K562 (cell line): ENCODE measurements at regions not wholly inside any gene's neighbourhood (a gene's known extent, or its start where the extent isn't known, plus 50 kb on each side); places are given as distances from the start of the nearest gene placed in this dataset.

Experiments used
- ATAC-seq: fragments of 200-7000 bp; cut with Tn5 transposase; 3 replicates; pipeline ENCODE4 v1.9.1; 2020; ENCODE audit warnings: moderate library complexity
- BruUV-seq: library from RNA; stranded (reverse); fragments of 400-500 nt; replicated peaks from 2 replicates; lab custom pipeline; 2021; lab: Mats Ljungman, UMichigan
- CTCF ChIA-PET: fragments of 300-600 bp; formaldehyde crosslinking; extraction: SDS; loops from one replicate; lab custom pipeline; 2021; ENCODE audit warnings: low intra/inter-chr PET ratio; lab: Yijun Ruan, JAX
- POLR2A ChIA-PET: fragments of 300-600, 350-650 bp; sonication (Branson Sonifier 250); formaldehyde crosslinking; extraction: SDS; loops from one replicate; lab custom pipeline; 2021; ENCODE audit warnings: antibody characterized with exemption, inconsistent platforms; lab: Yijun Ruan, JAX
- DNase-seq, 4 experiments: peaks; one replicate each; pipeline versions ENCODE4 v3.0.0 to v3.0.0-alpha.2; 2011 to 2018; ENCODE audit warnings: low spot score in 3 of 4, mixed read lengths in 3 of 4; ENCODE audit errors: extremely low read depth in 1 of 4
- FAIRE-seq: peaks from 2 replicates; lab custom pipeline; 2011; peaks lifted over from hg19 to GRCh38; lab: Jason Lieb, UNC
- H2AFZ ChIP-seq: 2 replicates; pipeline ENCODE4 v1.6.0; 2011; ENCODE audit warnings: low read depth, low read length, control low read depth, inconsistent platforms
- H3K27ac ChIP-seq: fragments of 200-600 bp; 3 replicates; pipeline ENCODE4 v1.8.0; 2011; ENCODE audit warnings: low read depth, mild to moderate bottlenecking, control low read depth, inconsistent platforms, low read length, moderate library complexity, mixed read lengths; ENCODE audit errors: extremely low read depth
- H3K27me3 ChIP-seq, 2 experiments: fragments of 300-600 bp in 1 of 2; 2 replicates in 1 of 2; 3 replicates in 1 of 2; pipeline versions ENCODE4 v1.6.0 to v1.8.0; 2011; ENCODE audit warnings: inconsistent platforms in 2 of 2, low read length in 2 of 2, mild to moderate bottlenecking in 1 of 2, mixed read lengths in 1 of 2, moderate library complexity in 1 of 2; ENCODE audit not compliant: control insufficient read depth in 2 of 2, insufficient read depth in 2 of 2
- H3K36me3 ChIP-seq: fragments of 300-600 bp; 3 replicates; pipeline ENCODE4 v1.8.0; 2011; ENCODE audit warnings: mild to moderate bottlenecking, low read length, inconsistent platforms; ENCODE audit not compliant: control insufficient read depth, insufficient read depth
- H3K4me1 ChIP-seq, 2 experiments: fragments of 200-600 bp in 1 of 2; replicated peaks in 1 of 2; 2 replicates in 1 of 2; 3 replicates in 1 of 2; pipeline versions ENCODE4 v1.5.1 to v1.8.0; 2011; ENCODE audit warnings: inconsistent platforms in 2 of 2, low read length in 2 of 2, mild to moderate bottlenecking in 1 of 2, mixed read lengths in 1 of 2, moderate library complexity in 1 of 2; ENCODE audit not compliant: control insufficient read depth in 2 of 2, insufficient read depth in 2 of 2
- H3K4me2 ChIP-seq: 2 replicates; pipeline ENCODE4 v1.6.1; 2011; ENCODE audit warnings: low read length, control low read depth, inconsistent platforms, mixed read lengths; ENCODE audit not compliant: insufficient read depth
- H3K4me3 ChIP-seq: fragments of 200-600 bp; sonication (generic), shearing (Covaris generic); 2 replicates; pipeline ENCODE4 v1.5.1; 2016; ENCODE audit warnings: control low read depth, inconsistent platforms
- H3K79me2 ChIP-seq: fragments of 200-600 bp; 3 replicates; pipeline ENCODE4 v1.8.0; 2011; ENCODE audit warnings: low read length, inconsistent platforms; ENCODE audit not compliant: control insufficient read depth, insufficient read depth
- H3K9ac ChIP-seq, 2 experiments: 2 replicates each; pipeline versions ENCODE4 v1.6.0 to v1.6.1; 2011; ENCODE audit warnings: low read depth in 2 of 2, low read length in 2 of 2, control low read depth in 1 of 2, inconsistent platforms in 1 of 2, mild to moderate bottlenecking in 1 of 2, mixed read lengths in 1 of 2; ENCODE audit not compliant: insufficient read depth in 1 of 2
- H3K9me1 ChIP-seq: one replicate; pipeline ENCODE4 v1.6.0; 2011; ENCODE audit warnings: inconsistent platforms, mild to moderate bottlenecking, low read length, moderate library complexity; ENCODE audit not compliant: control insufficient read depth, insufficient read depth
- H3K9me3 ChIP-seq: replicated peaks from 2 replicates; pipeline ENCODE4 v1.5.1; 2011; ENCODE audit warnings: low read depth, low read length, inconsistent platforms; ENCODE audit not compliant: control insufficient read depth, insufficient read depth
- H4K20me1 ChIP-seq: replicated peaks from 2 replicates; pipeline ENCODE4 v1.6.1; 2011; ENCODE audit warnings: low read length, inconsistent platforms, mixed read lengths; ENCODE audit not compliant: control insufficient read depth, insufficient read depth
- HDAC1 ChIP-seq, 2 experiments: fragments of 450-650 bp; IDR thresholded peaks; 2 replicates each; pipeline ENCODE4 v1.6.1; 2016 to 2017; ENCODE audit warnings: inconsistent platforms in 1 of 2, mild to moderate bottlenecking in 1 of 2, moderate library complexity in 1 of 2
- JUNB ChIP-seq: fragments of 450-650 bp; formaldehyde crosslinking; conservative IDR thresholded peaks from 2 replicates; pipeline ENCODE4 v1.4.0; 2020; ENCODE audit warnings: mild to moderate bottlenecking
- MAFK ChIP-seq: IDR thresholded peaks from 2 replicates; pipeline ENCODE4 v1.6.1; 2011; ENCODE audit warnings: low read length, improper control_type of control experiment
- RBM17 ChIP-seq: fragments of 200-400 bp; formaldehyde crosslinking; IDR thresholded peaks from 2 replicates; pipeline ENCODE4 v1.6.1; 2017; ENCODE audit warnings: low read depth, mild to moderate bottlenecking, low read length, borderline replicate concordance
- RCOR1 ChIP-seq, 2 experiments: IDR thresholded peaks; 2 replicates each; pipeline ENCODE4 v1.6.1; 2012; ENCODE audit warnings: low read depth in 2 of 2, low read length in 2 of 2, borderline replicate concordance in 1 of 2, improper control_type of control experiment in 1 of 2
- U2AF1 ChIP-seq: fragments of 200-400 bp; formaldehyde crosslinking; optimal IDR thresholded peaks from 2 replicates; pipeline ENCODE3; 2017; ENCODE audit warnings: mild to moderate bottlenecking, low read depth, low read length, moderate library complexity
- YY1 ChIP-seq, 3 experiments: IDR thresholded peaks; 2 replicates each; pipeline ENCODE4 v1.6.1; 2011; ENCODE audit warnings: low read length in 2 of 3, mild to moderate bottlenecking in 2 of 3, moderate library complexity in 2 of 3, borderline replicate concordance in 1 of 3, control low read depth in 1 of 3, low read depth in 1 of 3; ENCODE audit not compliant: insufficient read depth in 3 of 3, insufficient replicate concordance in 2 of 3, control insufficient read depth in 1 of 3, insufficient read length in 1 of 3; ENCODE audit errors: extremely low read depth in 1 of 3
- ZNF133 ChIP-seq: fragments of 250-450 bp; sonication (Bioruptor Pico); IDR thresholded peaks from 2 replicates; pipeline ENCODE4 v1.4.0; 2020; ENCODE audit warnings: mild to moderate bottlenecking
- ZNF212 ChIP-seq: fragments of 450-650 bp; formaldehyde crosslinking; IDR thresholded peaks from 2 replicates; pipeline ENCODE4 v1.4.0; 2020; ENCODE audit warnings: mild to moderate bottlenecking
- ZNF696 ChIP-seq: fragments of 250-450 bp; sonication (Bioruptor Pico); conservative IDR thresholded peaks from 2 replicates; pipeline ENCODE4 v1.4.0; 2020; ENCODE audit warnings: mild to moderate bottlenecking, moderate library complexity
- WGBS: fragments of 100-300 bp; shearing (Covaris generic); methylation state at CpG from one replicate; pipeline ENCODE4 v1.1.6; 2016; ENCODE audit warnings: low coverage, mixed read lengths; ENCODE audit not compliant: insufficient coverage; ENCODE audit errors: missing lambda C conversion rate; 5-methylcytosine and 5-hydroxymethylcytosine counted together
- in situ Hi-C: fragments of 300-500 bp; cut with MboI; formaldehyde crosslinking; loops from 4 replicates; pipeline ENCODE4 v1.15.0; 2018; ENCODE audit warnings: inconsistent platforms, mixed read lengths
- intact Hi-C: fragments of 100-400 bp; cut with micrococcal nuclease; formaldehyde crosslinking; loops from 2 replicates; pipeline ENCODE4 v1.14.2; 2022
- TF ChIP-seq, protein P1 (sequence below): sonication (generic); formaldehyde crosslinking; IDR thresholded peaks from 2 replicates; pipeline ENCODE4 v1.8.0; 2022; ENCODE audit warnings: mild to moderate bottlenecking, missing genetic modification reagents

DNA sequence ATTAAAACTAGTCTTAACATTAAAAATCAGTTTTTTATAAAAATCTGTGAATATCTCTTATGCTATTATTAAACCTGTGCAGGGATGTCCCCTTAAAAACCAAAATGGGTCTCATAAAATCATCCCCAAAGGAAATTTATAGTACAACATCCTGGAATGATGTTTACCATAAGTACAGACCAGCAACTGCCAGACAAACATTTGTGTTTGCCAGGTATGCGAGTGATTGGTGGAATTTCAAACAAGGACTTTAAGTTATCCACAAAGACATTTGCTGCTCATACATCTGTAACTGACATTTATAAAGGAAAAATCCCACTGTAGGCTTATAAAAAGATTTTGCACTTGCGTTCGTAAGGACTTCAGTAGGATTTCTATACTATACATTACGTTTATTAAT lies 1375.4 kb upstream of the WWC1 start:
- POLR2A ChIA-PET: no interaction called here
- Histone ChIP-seq H3K9me3 (no peaks in the 10 kb centered on the region; the same call in 1 of the 2 replicates), H3K4me1 (no peaks in the 10 kb centered on the region), H3K27me3 (no peaks in the 10 kb centered on the region), H3K9ac (no peak overlapping the region), H4K20me1 (no peaks in the 10 kb centered on the region), H3K27ac (no peak overlapping the region), H3K79me2 (no peaks in the 10 kb centered on the region), H3K9me1 (no peaks in the 10 kb centered on the region), H3K4me3 (no peak overlapping the region), H3K4me2 (no peak overlapping the region), H2AFZ (no peak overlapping the region), H3K36me3 (no peaks in the 10 kb centered on the region)
- no peak for FAIRE-seq
- BruUV-seq: no TSS peak
- CTCF ChIA-PET: no interaction called here
- no peak for ATAC-seq
- DNase-seq: no peak
- TF ChIP-seq, protein P1, sequence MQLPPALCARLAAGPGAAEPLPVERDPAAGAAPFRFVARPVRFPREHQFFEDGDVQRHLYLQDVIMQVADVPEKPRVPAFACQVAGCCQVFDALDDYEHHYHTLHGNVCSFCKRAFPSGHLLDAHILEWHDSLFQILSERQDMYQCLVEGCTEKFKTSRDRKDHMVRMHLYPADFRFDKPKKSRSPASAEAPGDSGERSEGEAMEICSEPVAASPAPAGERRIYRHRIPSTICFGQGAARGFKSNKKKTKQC: no peak
- TF ChIP-seq ZNF696 (CRISPR knock-in tag): no peak
- no peak for TF ChIP-seq RCOR1 (IDR thresholded peaks at IDR 0.05; ENCODE audit: borderline replicate concordance in 1 of 2, low read depth in 2 of 2, low read length in 2 of 2)
- no peak for TF ChIP-seq MAFK
- TF ChIP-seq ZNF212: no peak
- TF ChIP-seq HDAC1 (IDR thresholded peaks at IDR 0.05): no peak
- TF ChIP-seq YY1 (IDR thresholded peaks at IDR 0.05; ENCODE audit: borderline replicate concordance in 1 of 3, control insufficient read depth in 1 of 3, extremely low read depth in 1 of 3, insufficient read depth in 3 of 3, insufficient read length in 1 of 3, insufficient replicate concordance in 2 of 3, low read depth in 1 of 3, low read length in 2 of 3): no peak
- TF ChIP-seq JUNB (CRISPR knock-in tag): no peak
- no peak for TF ChIP-seq RBM17
- no peak for TF ChIP-seq ZNF133 (CRISPR knock-in tag)
- no peak for TF ChIP-seq U2AF1
- in situ Hi-C loops (no loop called here), intact Hi-C loops (no loop called here)
- 0% methylated on average over 4 of the region's 4 CpGs for WGBS
